B cell (primary cell): ENCODE measurements at regions not wholly inside any gene's neighbourhood (a gene's known extent, or its start where the extent isn't known, plus 50 kb on each side); places are given as distances from the start of the nearest gene placed in this dataset.

Source experiments
- ATAC-seq: fragments of 200-7000 bp; cut with Tn5 transposase; one replicate; pipeline ENCODE4 v1.10.0; 2021; ENCODE audit warnings: low read depth, mild to moderate bottlenecking, moderate number of reproducible peaks, moderate library complexity
- CTCF ChIA-PET: fragments of 350-600 bp; sonication (Branson Sonifier 250); formaldehyde crosslinking; loops from one replicate; lab custom pipeline; 2021; ENCODE audit warnings: antibody characterized with exemption, inconsistent platforms; lab: Charles Lee
- POLR2A ChIA-PET: fragments of 350-600 bp; sonication (Branson Sonifier 250); formaldehyde crosslinking; loops from one replicate; lab custom pipeline; 2021; ENCODE audit warnings: antibody characterized with exemption; lab: Charles Lee
- DNase-seq: peaks from one replicate; pipeline ENCODE4 v3.0.0; 2013
- H2AFZ ChIP-seq: 2 replicates; pipeline ENCODE4 v1.6.1; 2012; ENCODE audit warnings: mild to moderate bottlenecking, low read depth, low read length; ENCODE audit not compliant: insufficient read depth, poor library complexity, severe bottlenecking
- H3K27ac ChIP-seq, 2 donors: 1 replicate in 1 of 2; 2 replicates in 1 of 2; pipeline ENCODE4 v1.5.1; 2012 to 2013; ENCODE audit warnings: low read length in 2 of 2, mild to moderate bottlenecking in 2 of 2, moderate library complexity in 1 of 2
- H3K27me3 ChIP-seq, 4 experiments: fragments of 200-600 bp in 1 of 4; sonication (generic) in 1 of 4; replicated peaks in 1 of 4; 1 replicate in 2 of 4; 2 replicates in 2 of 4; pipeline versions ENCODE4 v1.6.1 to v1.7.0; 2013 to 2016; ENCODE audit warnings: low read length in 3 of 4, mild to moderate bottlenecking in 2 of 4, mixed read lengths in 1 of 4, moderate library complexity in 1 of 4; ENCODE audit not compliant: insufficient read depth in 4 of 4, control insufficient read depth in 3 of 4; ENCODE audit errors: control extremely low read depth in 1 of 4
- H3K36me3 ChIP-seq, 2 experiments: replicated peaks in 1 of 2; 1 replicate in 1 of 2; 2 replicates in 1 of 2; pipeline versions ENCODE4 v1.6.1 to v1.7.1; 2013; ENCODE audit warnings: low read length in 1 of 2; ENCODE audit not compliant: insufficient read depth in 2 of 2, control insufficient read depth in 1 of 2; ENCODE audit errors: control extremely low read depth in 1 of 2, extremely low read depth in 1 of 2
- H3K4me1 ChIP-seq, 2 donors: fragments of 200-600 bp in 1 of 2; sonication (generic) in 1 of 2; 1 replicate in 1 of 2; 2 replicates in 1 of 2; pipeline versions ENCODE4 v1.5.1 to v1.6.1; 2013 to 2017; ENCODE audit warnings: low read length in 2 of 2; ENCODE audit not compliant: control insufficient read depth in 2 of 2, insufficient read depth in 2 of 2
- H3K4me2 ChIP-seq: replicated peaks from 2 replicates; pipeline ENCODE3; 2012; ENCODE audit warnings: mild to moderate bottlenecking, low read depth, low read length; ENCODE audit not compliant: poor library complexity, severe bottlenecking
- H3K4me3 ChIP-seq, 5 experiments: fragments of 200-600 bp in 1 of 5; sonication (generic) in 1 of 5; 1 replicate in 3 of 5; 2 replicates in 2 of 5; pipeline versions ENCODE4 v1.5.1 to v1.7.0; 2011 to 2016; ENCODE audit warnings: low read length in 4 of 5, mild to moderate bottlenecking in 4 of 5, low read depth in 2 of 5, control low read depth in 1 of 5, moderate library complexity in 1 of 5; ENCODE audit not compliant: insufficient read depth in 1 of 5; ENCODE audit errors: control extremely low read depth in 1 of 5, extremely low read depth in 1 of 5
- H3K79me2 ChIP-seq: fragments of 200-600 bp; sonication (generic); one replicate; pipeline ENCODE4 v1.6.0; 2016; ENCODE audit warnings: low read length; ENCODE audit not compliant: control insufficient read depth, insufficient read depth
- H3K9ac ChIP-seq: fragments of 200-600 bp; sonication (generic); 2 replicates; pipeline ENCODE4 v1.6.1; 2017; ENCODE audit warnings: mild to moderate bottlenecking, low read length, moderate library complexity
- H3K9me3 ChIP-seq, 3 donors: one replicate each; pipeline versions ENCODE4 v1.6.1 to v1.7.1; 2013; ENCODE audit warnings: low read length in 2 of 3; ENCODE audit not compliant: control insufficient read depth in 2 of 3, insufficient read depth in 1 of 3; ENCODE audit errors: control extremely low read depth in 1 of 3
- H4K20me1 ChIP-seq: 2 replicates; pipeline ENCODE4 v1.6.0; 2012; ENCODE audit warnings: mild to moderate bottlenecking, low read length; ENCODE audit not compliant: insufficient read depth, control insufficient read depth, poor library complexity, severe bottlenecking
- H3K27ac Mint-ChIP-seq: one replicate; pipeline ENCODE4 v1.8.0; 2021; ENCODE audit warnings: mixed read lengths
- H3K27me3 Mint-ChIP-seq: one replicate; pipeline ENCODE4 v1.8.0; 2021; ENCODE audit warnings: mixed read lengths
- H3K4me1 Mint-ChIP-seq: one replicate; pipeline ENCODE4 v1.8.0; 2021; ENCODE audit warnings: mixed read lengths
- H3K4me3 Mint-ChIP-seq: one replicate; pipeline ENCODE4 v1.8.0; 2021; ENCODE audit warnings: mixed read lengths
- H3K9me3 Mint-ChIP-seq: one replicate; pipeline ENCODE4 v1.8.0; 2022; ENCODE audit warnings: mixed read lengths; ENCODE audit not compliant: insufficient read depth
- EZH2 ChIP-seq: IDR thresholded peaks from 2 replicates; pipeline ENCODE4 v1.6.1; 2012; ENCODE audit warnings: borderline replicate concordance, low read depth, mild to moderate bottlenecking, moderate library complexity, low read length; ENCODE audit not compliant: insufficient read depth, poor library complexity, severe bottlenecking
- WGBS: methylation state at CpG from one replicate; pipeline ENCODE4 v1.1.5; 2013; ENCODE audit warnings: missing lambda C conversion rate; ENCODE audit not compliant: insufficient coverage; 5-methylcytosine and 5-hydroxymethylcytosine counted together
- intact Hi-C: fragments of 100-400 bp; cut with micrococcal nuclease; formaldehyde crosslinking; loops from one replicate; pipeline ENCODE4 v1.10.0; 2022
- TF ChIP-seq, protein P1 (sequence below): fragments of 200-600 bp; IDR thresholded peaks from one replicate; pipeline ENCODE4 v1.8.0; 2022; ENCODE audit warnings: antibody characterized with exemption, mild to moderate bottlenecking

DNA sequence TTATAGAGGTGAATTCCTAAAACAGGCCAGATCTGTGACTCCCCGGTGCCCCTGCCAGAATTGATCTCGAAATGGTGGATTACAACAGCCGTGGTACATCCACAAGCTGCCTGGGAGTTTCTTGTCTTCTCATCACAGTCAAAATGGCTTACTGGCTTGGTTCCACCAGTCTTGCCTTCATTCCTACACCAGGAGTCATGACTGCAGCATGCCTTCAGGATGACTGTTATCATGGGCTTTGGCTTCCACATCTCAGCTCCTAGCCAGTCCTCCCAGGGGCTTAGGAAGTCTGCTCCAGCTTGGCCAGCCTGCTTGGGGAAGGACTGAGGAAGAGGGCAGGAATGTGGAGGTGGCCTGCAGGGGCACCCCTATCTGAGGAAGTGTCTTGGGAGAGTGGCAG is 132.9 kb upstream of the NR3C1 start:
- Mint-ChIP-seq H3K27me3 (no peaks in the 10 kb centered on the region), H3K4me3 (no peak overlapping the region), H3K27ac (peak overlapping the region; percentile 6), H3K9me3 (peaks cover 3% of the 10 kb centered on the region), H3K4me1 (no peaks in the 10 kb centered on the region)
- DNase-seq (no peak), ATAC-seq (no peak)
- intact Hi-C loops, result no loop called here
- Histone ChIP-seq H2AFZ (no peak overlapping the region), H3K79me2 (no peaks in the 10 kb centered on the region), H3K27ac (no peak overlapping the region), H4K20me1 (no peaks in the 10 kb centered on the region), H3K4me2 (no peak overlapping the region), H3K4me3 (no peak overlapping the region), H3K4me1 (no peaks in the 10 kb centered on the region), H3K9ac (no peak overlapping the region), H3K27me3 (no peaks in the 10 kb centered on the region), H3K9me3 (peaks cover 2 to 10% (median 8%) of the 10 kb centered on the region in 3 donors), H3K36me3 (no peaks in the 10 kb centered on the region)
- CTCF ChIA-PET, result no interaction called here
- 100% methylated on average over 3 of the region's 3 CpGs for WGBS
- POLR2A ChIA-PET, result no interaction called here
- TF ChIP-seq, protein P1, sequence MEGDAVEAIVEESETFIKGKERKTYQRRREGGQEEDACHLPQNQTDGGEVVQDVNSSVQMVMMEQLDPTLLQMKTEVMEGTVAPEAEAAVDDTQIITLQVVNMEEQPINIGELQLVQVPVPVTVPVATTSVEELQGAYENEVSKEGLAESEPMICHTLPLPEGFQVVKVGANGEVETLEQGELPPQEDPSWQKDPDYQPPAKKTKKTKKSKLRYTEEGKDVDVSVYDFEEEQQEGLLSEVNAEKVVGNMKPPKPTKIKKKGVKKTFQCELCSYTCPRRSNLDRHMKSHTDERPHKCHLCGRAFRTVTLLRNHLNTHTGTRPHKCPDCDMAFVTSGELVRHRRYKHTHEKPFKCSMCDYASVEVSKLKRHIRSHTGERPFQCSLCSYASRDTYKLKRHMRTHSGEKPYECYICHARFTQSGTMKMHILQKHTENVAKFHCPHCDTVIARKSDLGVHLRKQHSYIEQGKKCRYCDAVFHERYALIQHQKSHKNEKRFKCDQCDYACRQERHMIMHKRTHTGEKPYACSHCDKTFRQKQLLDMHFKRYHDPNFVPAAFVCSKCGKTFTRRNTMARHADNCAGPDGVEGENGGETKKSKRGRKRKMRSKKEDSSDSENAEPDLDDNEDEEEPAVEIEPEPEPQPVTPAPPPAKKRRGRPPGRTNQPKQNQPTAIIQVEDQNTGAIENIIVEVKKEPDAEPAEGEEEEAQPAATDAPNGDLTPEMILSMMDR, result no peak
- TF ChIP-seq EZH2, result no peak

- intact Hi-C loops, result no loop called here
- Histone ChIP-seq H3K27me3 (no peaks in the 10 kb centered on the region), H3K9ac (no peak overlapping the region), H3K4me3 (no peak overlapping the region), H3K36me3 (no peaks in the 10 kb centered on the region), H3K79me2 (no peaks in the 10 kb centered on the region), H3K27ac (no peak overlapping the region), H3K4me2 (no peak overlapping the region), H4K20me1 (no peaks in the 10 kb centered on the region), H2AFZ (no peak overlapping the region), H3K9me3 (peaks cover 2 to 12% (median 10%) of the 10 kb centered on the region in 3 donors), H3K4me1 (no peaks in the 10 kb centered on the region)
- whole genome bisulfite sequencing, result 100% methylated on average over 4 of the region's 6 CpGs
- ChIA-PET POLR2A (no interaction called here), CTCF (no interaction called here)
- no peaks in the 10 kb centered on the region for H3K4me1 Mint-ChIP-seq
- TF ChIP-seq EZH2, result no peak
- TF ChIP-seq, protein P1, result no peak
- ATAC-seq (no peak), DNase-seq (no peak)
- no peaks in the 10 kb centered on the region for H3K27me3 Mint-ChIP-seq
- H3K27ac Mint-ChIP-seq, result no peak overlapping the region
- peaks cover 3% of the 10 kb centered on the region for H3K9me3 Mint-ChIP-seq
- no peak overlapping the region for H3K4me3 Mint-ChIP-seq
Measured at GRCh38 chr5:143534761-143535154, 131.3 kb upstream of the NR3C1 start.
